ENCODE measurements at regions not wholly inside any gene's neighbourhood (a gene's known extent, or its start where the extent isn't known, plus 50 kb on each side); places are given as distances from the start of the nearest gene placed in this dataset.

- H3K9me3 Mint-ChIP-seq (ENCODE audit: unreplicated experiment) = peaks cover 14% of the 10 kb centered on the region
- ChIA-PET POLR2A (no interaction called here), CTCF (no interaction called here)
- peaks cover 77% of the 10 kb centered on the region for H3K27me3 Mint-ChIP-seq (ENCODE audit: insufficient read depth, unreplicated experiment)
- no peak overlapping the region for H3K4me3 Mint-ChIP-seq (ENCODE audit: unreplicated experiment)
- TF ChIP-seq CTCF (IDR thresholded peaks at IDR 0.05; ENCODE audit: unreplicated experiment) = no peak
- no peaks in the 10 kb centered on the region for H3K36me3 Mint-ChIP-seq (ENCODE audit: insufficient read depth, unreplicated experiment)
- no peaks in the 10 kb centered on the region for H3K4me1 Mint-ChIP-seq (ENCODE audit: insufficient read depth, unreplicated experiment)
- intact Hi-C loops (cut with micrococcal nuclease) = no loop called here
- no peak for DNase-seq (ENCODE audit: unreplicated experiment)
- BruUV-seq (replicated peaks) = no TSS peak
- no peak overlapping the region for H3K27ac Mint-ChIP-seq (ENCODE audit: low read depth, unreplicated experiment)
Observed at GRCh38 chr17:73729101-73729500, 84.9 kb upstream of the SDK2 start.

GRCh38 chr17:73731733-73732132 lies 87.5 kb upstream of the SDK2 start:
- H3K4me1 Mint-ChIP-seq (ENCODE audit: insufficient read depth, unreplicated experiment) = no peaks in the 10 kb centered on the region
- no peak overlapping the region for H3K27ac Mint-ChIP-seq (ENCODE audit: low read depth, unreplicated experiment)
- H3K9me3 Mint-ChIP-seq (ENCODE audit: unreplicated experiment) = peaks cover 14% of the 10 kb centered on the region
- no peak overlapping the region for H3K4me3 Mint-ChIP-seq (ENCODE audit: unreplicated experiment)
- no TSS peak for BruUV-seq (replicated peaks)
- CTCF ChIA-PET = no interaction called here
- no peaks in the 10 kb centered on the region for H3K36me3 Mint-ChIP-seq (ENCODE audit: insufficient read depth, unreplicated experiment)
- DNase-seq (ENCODE audit: unreplicated experiment) = no peak
- intact Hi-C loops (cut with micrococcal nuclease) = no loop called here
- peaks cover 95% of the 10 kb centered on the region for H3K27me3 Mint-ChIP-seq (ENCODE audit: insufficient read depth, unreplicated experiment)
- POLR2A ChIA-PET = no interaction called here
- no peak for TF ChIP-seq CTCF (IDR thresholded peaks at IDR 0.05; ENCODE audit: unreplicated experiment)

GRCh38 chr17:73733517-73733916 lies 89.3 kb upstream of the SDK2 start:
- ChIA-PET CTCF (no interaction called here), POLR2A (no interaction called here)
- intact Hi-C loops (cut with micrococcal nuclease) = no loop called here
- Mint-ChIP-seq H3K27ac (ENCODE audit: low read depth, unreplicated experiment) (no peak overlapping the region), H3K4me3 (ENCODE audit: unreplicated experiment) (no peak overlapping the region), H3K9me3 (ENCODE audit: unreplicated experiment) (peaks cover 14% of the 10 kb centered on the region), H3K4me1 (ENCODE audit: insufficient read depth, unreplicated experiment) (no peaks in the 10 kb centered on the region), H3K36me3 (ENCODE audit: insufficient read depth, unreplicated experiment) (no peaks in the 10 kb centered on the region), H3K27me3 (ENCODE audit: insufficient read depth, unreplicated experiment) (peaks cover 97% of the 10 kb centered on the region)
- TF ChIP-seq CTCF (IDR thresholded peaks at IDR 0.05; ENCODE audit: unreplicated experiment) = no peak
- DNase-seq (ENCODE audit: unreplicated experiment) = no peak
- no TSS peak for BruUV-seq (replicated peaks)

- TF ChIP-seq CTCF (IDR thresholded peaks at IDR 0.05; ENCODE audit: unreplicated experiment) = no peak
- CTCF ChIA-PET = no interaction called here
- POLR2A ChIA-PET = no interaction called here
- Mint-ChIP-seq H3K4me3 (ENCODE audit: unreplicated experiment) (no peak overlapping the region), H3K9me3 (ENCODE audit: unreplicated experiment) (peaks cover 12% of the 10 kb centered on the region), H3K4me1 (ENCODE audit: insufficient read depth, unreplicated experiment) (no peaks in the 10 kb centered on the region), H3K27me3 (ENCODE audit: insufficient read depth, unreplicated experiment) (peaks cover 100% of the 10 kb centered on the region), H3K27ac (ENCODE audit: low read depth, unreplicated experiment) (no peak overlapping the region), H3K36me3 (ENCODE audit: insufficient read depth, unreplicated experiment) (no peaks in the 10 kb centered on the region)
- no peak for DNase-seq (ENCODE audit: unreplicated experiment)
- intact Hi-C loops (cut with micrococcal nuclease) = no loop called here
- BruUV-seq (replicated peaks) = no TSS peak
Observed at GRCh38 chr17:73735245-73735644, 91.0 kb upstream of the SDK2 start.
